K562 (cell line): ENCODE measurements at regions not wholly inside any gene's neighbourhood (a gene's known extent, or its start where the extent isn't known, plus 50 kb on each side); places are given as distances from the start of the nearest gene placed in this dataset.

ENCODE experiments used
- ATAC-seq: fragments of 200-7000 bp; cut with Tn5 transposase; 3 replicates; pipeline ENCODE4 v1.9.1; 2020; ENCODE audit warnings: moderate library complexity
- BruUV-seq: library from RNA; stranded (reverse); fragments of 400-500 nt; replicated peaks from 2 replicates; lab custom pipeline; 2021; lab: Mats Ljungman, UMichigan
- CTCF ChIA-PET: fragments of 300-600 bp; formaldehyde crosslinking; extraction: SDS; loops from one replicate; lab custom pipeline; 2021; ENCODE audit warnings: low intra/inter-chr PET ratio; lab: Yijun Ruan, JAX
- POLR2A ChIA-PET: fragments of 300-600, 350-650 bp; sonication (Branson Sonifier 250); formaldehyde crosslinking; extraction: SDS; loops from one replicate; lab custom pipeline; 2021; ENCODE audit warnings: antibody characterized with exemption, inconsistent platforms; lab: Yijun Ruan, JAX
- DNase-seq, 4 experiments: peaks; one replicate each; pipeline versions ENCODE4 v3.0.0 to v3.0.0-alpha.2; 2011 to 2018; ENCODE audit warnings: low spot score in 3 of 4, mixed read lengths in 3 of 4; ENCODE audit errors: extremely low read depth in 1 of 4
- FAIRE-seq: peaks from 2 replicates; lab custom pipeline; 2011; peaks lifted over from hg19 to GRCh38; lab: Jason Lieb, UNC
- H2AFZ ChIP-seq: 2 replicates; pipeline ENCODE4 v1.6.0; 2011; ENCODE audit warnings: low read depth, low read length, control low read depth, inconsistent platforms
- H3K27ac ChIP-seq: fragments of 200-600 bp; 3 replicates; pipeline ENCODE4 v1.8.0; 2011; ENCODE audit warnings: low read depth, mild to moderate bottlenecking, control low read depth, inconsistent platforms, low read length, moderate library complexity, mixed read lengths; ENCODE audit errors: extremely low read depth
- H3K27me3 ChIP-seq, 2 experiments: fragments of 300-600 bp in 1 of 2; 2 replicates in 1 of 2; 3 replicates in 1 of 2; pipeline versions ENCODE4 v1.6.0 to v1.8.0; 2011; ENCODE audit warnings: inconsistent platforms in 2 of 2, low read length in 2 of 2, mild to moderate bottlenecking in 1 of 2, mixed read lengths in 1 of 2, moderate library complexity in 1 of 2; ENCODE audit not compliant: control insufficient read depth in 2 of 2, insufficient read depth in 2 of 2
- H3K36me3 ChIP-seq: fragments of 300-600 bp; 3 replicates; pipeline ENCODE4 v1.8.0; 2011; ENCODE audit warnings: mild to moderate bottlenecking, low read length, inconsistent platforms; ENCODE audit not compliant: control insufficient read depth, insufficient read depth
- H3K4me1 ChIP-seq, 2 experiments: fragments of 200-600 bp in 1 of 2; replicated peaks in 1 of 2; 2 replicates in 1 of 2; 3 replicates in 1 of 2; pipeline versions ENCODE4 v1.5.1 to v1.8.0; 2011; ENCODE audit warnings: inconsistent platforms in 2 of 2, low read length in 2 of 2, mild to moderate bottlenecking in 1 of 2, mixed read lengths in 1 of 2, moderate library complexity in 1 of 2; ENCODE audit not compliant: control insufficient read depth in 2 of 2, insufficient read depth in 2 of 2
- H3K4me2 ChIP-seq: 2 replicates; pipeline ENCODE4 v1.6.1; 2011; ENCODE audit warnings: low read length, control low read depth, inconsistent platforms, mixed read lengths; ENCODE audit not compliant: insufficient read depth
- H3K4me3 ChIP-seq: fragments of 200-600 bp; sonication (generic), shearing (Covaris generic); 2 replicates; pipeline ENCODE4 v1.5.1; 2016; ENCODE audit warnings: control low read depth, inconsistent platforms
- H3K79me2 ChIP-seq: fragments of 200-600 bp; 3 replicates; pipeline ENCODE4 v1.8.0; 2011; ENCODE audit warnings: low read length, inconsistent platforms; ENCODE audit not compliant: control insufficient read depth, insufficient read depth
- H3K9ac ChIP-seq, 2 experiments: 2 replicates each; pipeline versions ENCODE4 v1.6.0 to v1.6.1; 2011; ENCODE audit warnings: low read depth in 2 of 2, low read length in 2 of 2, control low read depth in 1 of 2, inconsistent platforms in 1 of 2, mild to moderate bottlenecking in 1 of 2, mixed read lengths in 1 of 2; ENCODE audit not compliant: insufficient read depth in 1 of 2
- H3K9me1 ChIP-seq: one replicate; pipeline ENCODE4 v1.6.0; 2011; ENCODE audit warnings: inconsistent platforms, mild to moderate bottlenecking, low read length, moderate library complexity; ENCODE audit not compliant: control insufficient read depth, insufficient read depth
- H3K9me3 ChIP-seq: replicated peaks from 2 replicates; pipeline ENCODE4 v1.5.1; 2011; ENCODE audit warnings: low read depth, low read length, inconsistent platforms; ENCODE audit not compliant: control insufficient read depth, insufficient read depth
- H4K20me1 ChIP-seq: replicated peaks from 2 replicates; pipeline ENCODE4 v1.6.1; 2011; ENCODE audit warnings: low read length, inconsistent platforms, mixed read lengths; ENCODE audit not compliant: control insufficient read depth, insufficient read depth
- NEUROD1 ChIP-seq: fragments of 150-350 bp; IDR thresholded peaks from 2 replicates; pipeline ENCODE4 v1.6.1; 2014; ENCODE audit warnings: borderline replicate concordance, low read length, low read depth; ENCODE audit not compliant: partially characterized antibody
- RAD21 ChIP-seq, 2 experiments: fragments of 250-450 bp in 1 of 2; fragments of 450-650 bp in 1 of 2; sonication (Bioruptor Pico) in 1 of 2; formaldehyde crosslinking in 1 of 2; IDR thresholded peaks in 1 of 2; conservative IDR thresholded peaks in 1 of 2; 2 replicates each; pipeline versions ENCODE4 v1.4.0 to v1.8.0; 2020 to 2022; ENCODE audit warnings: mild to moderate bottlenecking in 2 of 2, moderate library complexity in 1 of 2
- RFX1 ChIP-seq: fragments of 450-650 bp; IDR thresholded peaks from 2 replicates; pipeline ENCODE4 v1.6.1; 2016; ENCODE audit warnings: mild to moderate bottlenecking, moderate library complexity
- SNRNP70 ChIP-seq: fragments of 200-400 bp; formaldehyde crosslinking; optimal IDR thresholded peaks from 2 replicates; pipeline ENCODE3; 2017; ENCODE audit warnings: low read depth, low read length
- SRSF1 ChIP-seq: fragments of 200-400 bp; formaldehyde crosslinking; IDR thresholded peaks from 2 replicates; pipeline ENCODE4 v1.6.1; 2017; ENCODE audit warnings: mild to moderate bottlenecking, low read depth, low read length, moderate library complexity
- WGBS: fragments of 100-300 bp; shearing (Covaris generic); methylation state at CpG from one replicate; pipeline ENCODE4 v1.1.6; 2016; ENCODE audit warnings: low coverage, mixed read lengths; ENCODE audit not compliant: insufficient coverage; ENCODE audit errors: missing lambda C conversion rate; 5-methylcytosine and 5-hydroxymethylcytosine counted together
- in situ Hi-C: fragments of 300-500 bp; cut with MboI; formaldehyde crosslinking; loops from 4 replicates; pipeline ENCODE4 v1.15.0; 2018; ENCODE audit warnings: inconsistent platforms, mixed read lengths
- intact Hi-C: fragments of 100-400 bp; cut with micrococcal nuclease; formaldehyde crosslinking; loops from 2 replicates; pipeline ENCODE4 v1.14.2; 2022
- TF ChIP-seq, protein P1 (sequence below), 3 experiments: IDR thresholded peaks in 2 of 3; conservative IDR thresholded peaks in 1 of 3; 2 replicates each; pipeline ENCODE4 v1.5.1; 2011 to 2012; ENCODE audit warnings: low read length in 3 of 3, mild to moderate bottlenecking in 3 of 3, control low read depth in 2 of 3, improper control_type of control experiment in 1 of 3, inconsistent platforms in 1 of 3, low read depth in 1 of 3, mixed read lengths in 1 of 3, moderate library complexity in 1 of 3; ENCODE audit not compliant: insufficient read depth in 2 of 3

DNA sequence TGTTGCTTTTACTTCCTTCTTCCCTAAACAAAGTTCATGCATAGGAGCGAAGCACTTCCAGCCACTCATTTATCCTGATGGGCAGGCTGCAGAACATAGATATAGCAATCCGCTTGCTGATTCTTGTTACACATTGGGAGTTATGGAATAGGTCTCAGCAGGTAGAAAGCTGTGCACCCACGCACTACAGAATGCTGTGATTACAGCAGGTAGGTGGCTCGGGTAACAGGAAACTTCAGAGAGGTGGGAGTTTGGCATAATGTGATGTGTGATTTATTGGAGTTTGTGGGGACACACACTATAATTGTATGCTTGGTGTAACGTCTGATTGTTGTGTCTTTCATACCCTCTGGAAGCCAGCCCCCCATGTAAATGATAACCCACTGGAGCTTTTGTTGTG is 99.2 kb upstream of the MEIS2 start (continued):
- no peak for TF ChIP-seq SRSF1
- no peak for TF ChIP-seq NEUROD1

DNA sequence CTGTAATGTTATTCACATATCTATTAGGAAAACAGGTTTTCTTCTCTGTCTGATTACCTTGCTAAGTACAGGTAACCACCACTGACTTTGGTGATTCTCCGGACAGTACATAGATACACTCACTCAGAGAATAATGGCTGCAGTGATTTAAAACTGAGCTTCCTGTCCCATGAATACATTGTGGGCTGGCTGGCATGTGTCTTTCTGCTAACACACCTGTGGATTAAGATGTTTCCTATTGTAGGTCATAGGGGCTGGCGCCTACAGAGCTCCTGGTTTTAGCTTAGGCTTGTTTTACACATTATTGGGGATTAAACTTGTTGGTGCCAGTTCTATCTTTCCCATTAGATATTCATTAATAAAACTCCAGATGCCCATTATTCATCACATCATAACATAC is 102.7 kb upstream of the MEIS2 start:
- ChIA-PET POLR2A (no interaction called here), CTCF (no interaction called here)
- Histone ChIP-seq H3K27me3 (no peaks in the 10 kb centered on the region), H3K9me1 (no peaks in the 10 kb centered on the region), H4K20me1 (no peaks in the 10 kb centered on the region), H3K9me3 (no peaks in the 10 kb centered on the region), H3K4me2 (no peak overlapping the region), H3K27ac (no peak overlapping the region), H2AFZ (no peak overlapping the region), H3K4me1 (no peaks in the 10 kb centered on the region), H3K9ac (no peak overlapping the region), H3K4me3 (no peak overlapping the region), H3K36me3 (no peaks in the 10 kb centered on the region), H3K79me2 (no peaks in the 10 kb centered on the region)
- no peak for TF ChIP-seq RFX1
- BruUV-seq: no TSS peak
- no peak for ATAC-seq
- intact Hi-C loops (no loop called here), in situ Hi-C loops (no loop called here)
- DNase-seq: no peak
- WGBS: 7% methylated on average over 2 of the region's 2 CpGs
- no peak for FAIRE-seq

DNA sequence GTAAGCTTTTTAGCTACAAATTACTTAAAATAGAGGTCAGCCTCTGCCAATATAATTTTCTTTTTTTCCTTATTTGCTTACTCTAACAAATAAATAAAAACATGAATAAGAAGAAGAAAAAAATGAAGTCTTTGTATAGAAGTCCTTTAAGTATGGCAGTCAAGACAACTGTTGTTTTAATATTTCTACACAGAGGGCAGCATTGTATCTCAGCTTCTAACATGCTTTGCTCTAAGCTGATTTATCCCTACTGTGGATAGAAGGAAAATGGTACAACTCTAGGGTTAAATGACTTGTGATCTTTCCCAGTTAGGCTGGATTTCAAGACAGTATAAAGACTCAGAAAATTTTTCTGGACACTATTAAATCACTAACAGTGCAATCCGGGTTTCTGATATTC is 104.3 kb upstream of the MEIS2 start:
- Histone ChIP-seq H2AFZ (no peak overlapping the region), H3K9me1 (no peaks in the 10 kb centered on the region), H3K4me3 (no peak overlapping the region), H3K27me3 (no peaks in the 10 kb centered on the region), H3K9me3 (no peaks in the 10 kb centered on the region), H3K36me3 (no peaks in the 10 kb centered on the region), H3K4me2 (no peak overlapping the region), H3K4me1 (no peaks in the 10 kb centered on the region), H4K20me1 (no peaks in the 10 kb centered on the region), H3K27ac (no peak overlapping the region), H3K79me2 (no peaks in the 10 kb centered on the region), H3K9ac (no peak overlapping the region)
- DNase-seq (peak in 1 of 4 experiments; percentile 1), FAIRE-seq (no peak), ATAC-seq (no peak)
- intact Hi-C loops (no loop called here), in situ Hi-C loops (no loop called here)
- CTCF ChIA-PET: no interaction called here
- TF ChIP-seq, protein P1, sequence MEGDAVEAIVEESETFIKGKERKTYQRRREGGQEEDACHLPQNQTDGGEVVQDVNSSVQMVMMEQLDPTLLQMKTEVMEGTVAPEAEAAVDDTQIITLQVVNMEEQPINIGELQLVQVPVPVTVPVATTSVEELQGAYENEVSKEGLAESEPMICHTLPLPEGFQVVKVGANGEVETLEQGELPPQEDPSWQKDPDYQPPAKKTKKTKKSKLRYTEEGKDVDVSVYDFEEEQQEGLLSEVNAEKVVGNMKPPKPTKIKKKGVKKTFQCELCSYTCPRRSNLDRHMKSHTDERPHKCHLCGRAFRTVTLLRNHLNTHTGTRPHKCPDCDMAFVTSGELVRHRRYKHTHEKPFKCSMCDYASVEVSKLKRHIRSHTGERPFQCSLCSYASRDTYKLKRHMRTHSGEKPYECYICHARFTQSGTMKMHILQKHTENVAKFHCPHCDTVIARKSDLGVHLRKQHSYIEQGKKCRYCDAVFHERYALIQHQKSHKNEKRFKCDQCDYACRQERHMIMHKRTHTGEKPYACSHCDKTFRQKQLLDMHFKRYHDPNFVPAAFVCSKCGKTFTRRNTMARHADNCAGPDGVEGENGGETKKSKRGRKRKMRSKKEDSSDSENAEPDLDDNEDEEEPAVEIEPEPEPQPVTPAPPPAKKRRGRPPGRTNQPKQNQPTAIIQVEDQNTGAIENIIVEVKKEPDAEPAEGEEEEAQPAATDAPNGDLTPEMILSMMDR (IDR thresholded peaks at IDR 0.05 in 2 of 3, conservative IDR thresholded peaks at IDR 0.05 in 1 of 3; ENCODE audit: insufficient read depth in 2 of 3, low read depth in 1 of 3, low read length in 3 of 3): 0 out of 6 replicates have a peak, but pooled peaks of 1 of the 3 experiments have one; percentile 24
- peak in 1 of 2 experiments; percentile 39; a peak in 1 of 4 replicates for TF ChIP-seq RAD21 (CRISPR knock-in tag; conservative IDR thresholded peaks at IDR 0.05 in 1 of 2, IDR thresholded peaks at IDR 0.05 in 1 of 2)
- TF ChIP-seq SNRNP70: no peak
- TF ChIP-seq, all 486 proteins: peak for 2
- WGBS: 6% methylated on average over 1 of the region's 1 CpG
- POLR2A ChIA-PET: no interaction called here
- BruUV-seq: no TSS peak
